SU-DHL-6 (cell line): ENCODE measurements at regions not wholly inside any gene's neighbourhood (a gene's known extent, or its start where the extent isn't known, plus 50 kb on each side); places are given as distances from the start of the nearest gene placed in this dataset.
"Not testable (repeated sequence)": the region's sequence is repeated elsewhere in the genome, so short reads cannot be mapped to it uniquely, and the experiment has no call there.

Experiments
- H2AFZ ChIP-seq: fragments of 200-600 bp; sonication (generic); 2 replicates; pipeline ENCODE4 v1.6.1; 2014; ENCODE audit warnings: low read depth, mild to moderate bottlenecking, moderate library complexity, mixed read lengths, antibody characterized with exemption, low read length; ENCODE audit not compliant: severe bottlenecking
- H3F3A ChIP-seq: fragments of 200-600 bp; shearing (Covaris generic); 2 replicates; pipeline ENCODE4 v1.6.0; 2016; ENCODE audit warnings: antibody characterized with exemption, mild to moderate bottlenecking; ENCODE audit not compliant: insufficient read depth
- H3K27ac ChIP-seq: fragments of 200-600 bp; sonication (generic); 2 replicates; pipeline ENCODE4 v1.5.1; 2016; ENCODE audit warnings: low read depth, mild to moderate bottlenecking, low read length, moderate library complexity, mixed read lengths
- H3K27me3 ChIP-seq: fragments of 200-600 bp; sonication (generic), shearing (Covaris generic); 2 replicates; pipeline ENCODE4 v1.6.0; 2014; ENCODE audit warnings: mild to moderate bottlenecking, low read length
- H3K36me3 ChIP-seq: fragments of 200-600 bp; sonication (generic); 2 replicates; pipeline ENCODE4 v1.6.1; 2014; ENCODE audit warnings: mild to moderate bottlenecking, low read length, mixed read lengths
- H3K4me2 ChIP-seq: fragments of 300-600, 200-600 bp; shearing (Covaris generic), sonication (generic); 2 replicates; pipeline ENCODE4 v1.6.0; 2014; ENCODE audit warnings: low read length, low read depth, mild to moderate bottlenecking; ENCODE audit not compliant: poor library complexity, severe bottlenecking
- H3K4me3 ChIP-seq: fragments of 200-600 bp; sonication (generic); 2 replicates; pipeline ENCODE4 v1.5.1; 2014; ENCODE audit warnings: antibody characterized with exemption, low read length, mild to moderate bottlenecking, mixed read lengths; ENCODE audit not compliant: insufficient read depth, poor library complexity, severe bottlenecking
- H3K79me2 ChIP-seq: fragments of 200-600 bp; sonication (generic); 2 replicates; pipeline ENCODE4 v1.6.1; 2014; ENCODE audit warnings: mild to moderate bottlenecking, low read length, moderate library complexity; ENCODE audit not compliant: insufficient read depth
- H3K9ac ChIP-seq: fragments of 200-600 bp; sonication (generic); 2 replicates; pipeline ENCODE4 v1.7.0; 2014; ENCODE audit warnings: mild to moderate bottlenecking, low read length
- H3K9me2 ChIP-seq: fragments of 200-600 bp; sonication (generic); replicated peaks from 2 replicates; pipeline ENCODE4 v1.6.1; 2014; ENCODE audit warnings: low read length; ENCODE audit not compliant: insufficient read depth
- H3K9me3 ChIP-seq: fragments of 200-600 bp; sonication (generic); 2 replicates; pipeline ENCODE4 v1.6.1; 2014; ENCODE audit warnings: low read length, mixed read lengths; ENCODE audit not compliant: insufficient read depth
- H4K20me1 ChIP-seq: fragments of 200-600 bp; sonication (generic); 2 replicates; pipeline ENCODE4 v1.6.1; 2014; ENCODE audit warnings: low read depth, mild to moderate bottlenecking, antibody characterized with exemption, low read length, moderate library complexity, mixed read lengths
- EZH2phosphoT487 ChIP-seq: fragments of 200-600 bp; sonication (generic), shearing (Covaris generic); conservative IDR thresholded peaks from 2 replicates; pipeline ENCODE4 v1.6.1; 2018; ENCODE audit warnings: mild to moderate bottlenecking, antibody characterized with exemption, low read length, moderate library complexity, mixed read lengths
- TF ChIP-seq, protein P1 (sequence below): fragments of 200-600 bp; sonication (generic); IDR thresholded peaks from one replicate; pipeline ENCODE4 v1.5.1; 2017; ENCODE audit warnings: antibody characterized with exemption, mild to moderate bottlenecking, low read length, moderate library complexity; ENCODE audit not compliant: insufficient read depth, poor library complexity, severe bottlenecking

DNA sequence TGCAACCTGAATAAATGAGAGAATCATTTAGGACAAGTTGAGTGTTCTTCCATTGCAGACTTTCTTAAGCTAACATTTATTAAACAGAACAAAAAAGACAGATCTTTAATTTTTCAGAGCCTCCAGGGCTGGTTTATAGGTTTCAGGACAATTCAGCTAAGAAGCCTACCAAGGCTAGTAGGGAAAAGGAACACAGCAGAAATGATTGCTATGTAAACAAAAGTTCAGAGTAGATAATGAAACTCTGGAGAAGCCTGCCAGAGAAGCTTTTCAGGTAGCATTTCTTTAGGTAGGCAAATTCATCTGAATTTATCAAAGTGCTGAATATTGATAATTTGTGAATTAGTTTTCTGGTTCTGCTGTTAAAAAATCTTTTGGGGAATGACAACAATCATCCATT is 264.2 kb downstream of the DEPDC1B start:
- Histone ChIP-seq H2AFZ (no peak overlapping the region), H3K36me3 (no peaks in the 10 kb centered on the region), H3K79me2 (no peaks in the 10 kb centered on the region), H3K27ac (no peak overlapping the region), H3K9me3 (no peaks in the 10 kb centered on the region), H3K9ac (no peak overlapping the region), H4K20me1 (no peaks in the 10 kb centered on the region), H3K27me3 (no peaks in the 10 kb centered on the region), H3K9me2 (no peaks in the 10 kb centered on the region), H3F3A (no peaks in the 10 kb centered on the region), H3K4me2 (no peak overlapping the region), H3K4me3 (no peak overlapping the region)
- TF ChIP-seq, protein P1, sequence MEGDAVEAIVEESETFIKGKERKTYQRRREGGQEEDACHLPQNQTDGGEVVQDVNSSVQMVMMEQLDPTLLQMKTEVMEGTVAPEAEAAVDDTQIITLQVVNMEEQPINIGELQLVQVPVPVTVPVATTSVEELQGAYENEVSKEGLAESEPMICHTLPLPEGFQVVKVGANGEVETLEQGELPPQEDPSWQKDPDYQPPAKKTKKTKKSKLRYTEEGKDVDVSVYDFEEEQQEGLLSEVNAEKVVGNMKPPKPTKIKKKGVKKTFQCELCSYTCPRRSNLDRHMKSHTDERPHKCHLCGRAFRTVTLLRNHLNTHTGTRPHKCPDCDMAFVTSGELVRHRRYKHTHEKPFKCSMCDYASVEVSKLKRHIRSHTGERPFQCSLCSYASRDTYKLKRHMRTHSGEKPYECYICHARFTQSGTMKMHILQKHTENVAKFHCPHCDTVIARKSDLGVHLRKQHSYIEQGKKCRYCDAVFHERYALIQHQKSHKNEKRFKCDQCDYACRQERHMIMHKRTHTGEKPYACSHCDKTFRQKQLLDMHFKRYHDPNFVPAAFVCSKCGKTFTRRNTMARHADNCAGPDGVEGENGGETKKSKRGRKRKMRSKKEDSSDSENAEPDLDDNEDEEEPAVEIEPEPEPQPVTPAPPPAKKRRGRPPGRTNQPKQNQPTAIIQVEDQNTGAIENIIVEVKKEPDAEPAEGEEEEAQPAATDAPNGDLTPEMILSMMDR: no peak
- no peak for TF ChIP-seq EZH2phosphoT487

DNA sequence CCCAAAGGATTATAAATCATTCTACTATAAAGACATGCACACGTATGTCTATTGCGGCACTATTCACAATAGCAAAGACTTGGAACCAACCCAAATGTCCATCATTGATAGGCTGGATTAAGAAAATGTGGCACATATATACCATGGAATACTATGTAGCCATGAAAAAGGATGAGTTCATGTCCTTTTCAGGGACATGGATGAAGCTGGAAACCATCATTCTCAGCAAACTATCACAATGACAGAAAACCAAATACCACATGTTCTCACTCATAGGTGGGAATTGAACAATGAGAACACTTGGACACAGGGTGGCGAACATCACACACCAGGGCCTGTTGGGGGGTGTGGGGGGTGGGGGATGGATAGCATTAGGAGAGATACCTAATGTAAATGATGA is 273.8 kb downstream of the DEPDC1B start:
- H3K36me3 ChIP-seq, H3K79me2 ChIP-seq, H3K27me3 ChIP-seq, H3K9me3 ChIP-seq, H3K9me2 ChIP-seq, H4K20me1 ChIP-seq, H3K4me3 ChIP-seq, H3F3A ChIP-seq, H2AFZ ChIP-seq, H3K4me2 ChIP-seq, H3K9ac ChIP-seq, H3K27ac ChIP-seq: not testable (repeated sequence)

DNA sequence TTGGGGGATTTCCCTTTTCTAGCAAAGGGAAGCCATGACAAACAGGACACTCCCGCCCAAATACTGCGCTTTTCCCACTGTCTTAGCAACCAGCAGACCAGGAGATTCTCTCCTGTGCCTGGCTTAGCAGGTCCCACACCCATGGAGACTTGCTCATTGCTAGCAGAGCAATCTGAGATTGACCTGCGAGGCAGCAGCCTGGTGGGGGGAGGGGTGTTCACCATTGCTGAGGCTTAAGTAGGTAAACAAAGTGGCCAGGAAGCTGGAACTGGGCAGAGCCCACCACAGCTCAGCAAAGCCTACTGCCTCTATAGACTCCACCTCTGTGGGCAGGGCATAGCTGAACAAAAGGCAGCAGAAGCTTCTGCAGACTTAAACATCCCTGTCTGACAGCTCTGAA is 279.2 kb downstream of the DEPDC1B start:
- not testable (repeated sequence) for H3K4me2 ChIP-seq, H3K36me3 ChIP-seq, H3K27me3 ChIP-seq, H3F3A ChIP-seq, H3K9me2 ChIP-seq, H3K9me3 ChIP-seq, H4K20me1 ChIP-seq, H3K9ac ChIP-seq, H3K79me2 ChIP-seq, H3K27ac ChIP-seq, H3K4me3 ChIP-seq, H2AFZ ChIP-seq

GRCh38 chr5:60417500-60418181 is 282.3 kb downstream of the DEPDC1B start:
- H3K27ac ChIP-seq: no peak overlapping the region
- no peak overlapping the region for H3K4me3 ChIP-seq
- TF ChIP-seq EZH2phosphoT487: no peak
- TF ChIP-seq, protein P1: no peak

More at GRCh38 chr5:60417500-60418181, 282.3 kb downstream of the DEPDC1B start:
- Histone ChIP-seq H3K79me2 (no peaks in the 10 kb centered on the region), H3F3A (no peaks in the 10 kb centered on the region), H4K20me1 (no peaks in the 10 kb centered on the region), H3K9ac (no peak overlapping the region), H3K36me3 (no peaks in the 10 kb centered on the region), H3K27me3 (no peaks in the 10 kb centered on the region), H3K9me3 (no peaks in the 10 kb centered on the region), H3K9me2 (no peaks in the 10 kb centered on the region), H2AFZ (no peak overlapping the region), H3K4me2 (no peak overlapping the region)
